ENCODE measurements at regions not wholly inside any gene's neighbourhood (a gene's known extent, or its start where the extent isn't known, plus 50 kb on each side); places are given as distances from the start of the nearest gene placed in this dataset.
A peak's percentile ranks its signal among the peaks of the same experiment; 100 is the strongest.

- peak overlapping the region; percentile 22 for H3K4me3 Mint-ChIP-seq (ENCODE audit: unreplicated experiment)
- no peak for DNase-seq (ENCODE audit: extremely low spot score, unreplicated experiment)
- peaks cover 44% of the 10 kb centered on the region for H3K4me1 Mint-ChIP-seq (ENCODE audit: unreplicated experiment)
- H3K36me3 Mint-ChIP-seq (ENCODE audit: unreplicated experiment) = no peaks in the 10 kb centered on the region
- no peaks in the 10 kb centered on the region for H3K27me3 Mint-ChIP-seq (ENCODE audit: unreplicated experiment)
- H3K9me3 Mint-ChIP-seq (ENCODE audit: unreplicated experiment) = no peaks in the 10 kb centered on the region
- TF ChIP-seq CTCF (IDR thresholded peaks at IDR 0.05) = no peak
- peak overlapping the region; percentile 88 for H3K27ac Mint-ChIP-seq (ENCODE audit: unreplicated experiment)
Measured at GRCh38 chr14:85471156-85471555, 58.8 kb upstream of the FLRT2 start.

GRCh38 chr14:85471744-85472143, 58.2 kb upstream of the FLRT2 start:
- no peak for TF ChIP-seq CTCF (IDR thresholded peaks at IDR 0.05)
- Mint-ChIP-seq H3K9me3 (ENCODE audit: unreplicated experiment) (no peaks in the 10 kb centered on the region), H3K27ac (ENCODE audit: unreplicated experiment) (peak overlapping the region; percentile 88), H3K4me3 (ENCODE audit: unreplicated experiment) (peak overlapping the region; percentile 28), H3K27me3 (ENCODE audit: unreplicated experiment) (no peaks in the 10 kb centered on the region), H3K4me1 (ENCODE audit: unreplicated experiment) (peaks cover 44% of the 10 kb centered on the region), H3K36me3 (ENCODE audit: unreplicated experiment) (no peaks in the 10 kb centered on the region)
- DNase-seq (ENCODE audit: extremely low spot score, unreplicated experiment) = no peak

- H3K36me3 Mint-ChIP-seq (ENCODE audit: unreplicated experiment) = no peaks in the 10 kb centered on the region
- DNase-seq (ENCODE audit: extremely low spot score, unreplicated experiment) = no peak
- no peak overlapping the region for H3K4me3 Mint-ChIP-seq (ENCODE audit: unreplicated experiment)
- no peak overlapping the region for H3K27ac Mint-ChIP-seq (ENCODE audit: unreplicated experiment)
- H3K4me1 Mint-ChIP-seq (ENCODE audit: unreplicated experiment) = peaks cover 38% of the 10 kb centered on the region
- no peaks in the 10 kb centered on the region for H3K27me3 Mint-ChIP-seq (ENCODE audit: unreplicated experiment)
- no peak for TF ChIP-seq CTCF (IDR thresholded peaks at IDR 0.05)
- no peaks in the 10 kb centered on the region for H3K9me3 Mint-ChIP-seq (ENCODE audit: unreplicated experiment)
Measured at GRCh38 chr14:85474431-85474830, 55.5 kb upstream of the FLRT2 start.

GRCh38 chr14:85475113-85475512, 54.8 kb upstream of the FLRT2 start:
- Mint-ChIP-seq H3K27me3 (ENCODE audit: unreplicated experiment) (no peaks in the 10 kb centered on the region), H3K36me3 (ENCODE audit: unreplicated experiment) (no peaks in the 10 kb centered on the region), H3K4me3 (ENCODE audit: unreplicated experiment) (no peak overlapping the region), H3K27ac (ENCODE audit: unreplicated experiment) (no peak overlapping the region), H3K9me3 (ENCODE audit: unreplicated experiment) (no peaks in the 10 kb centered on the region), H3K4me1 (ENCODE audit: unreplicated experiment) (peaks cover 38% of the 10 kb centered on the region)
- DNase-seq (ENCODE audit: extremely low spot score, unreplicated experiment) = no peak
- TF ChIP-seq CTCF (IDR thresholded peaks at IDR 0.05) = no peak

GRCh38 chr14:85479306-85479705, 50.6 kb upstream of the FLRT2 start:
- no peak overlapping the region for H3K27ac Mint-ChIP-seq (ENCODE audit: unreplicated experiment)
- H3K9me3 Mint-ChIP-seq (ENCODE audit: unreplicated experiment) = no peaks in the 10 kb centered on the region
- H3K4me3 Mint-ChIP-seq (ENCODE audit: unreplicated experiment) = no peak overlapping the region
- H3K4me1 Mint-ChIP-seq (ENCODE audit: unreplicated experiment) = peaks cover 12% of the 10 kb centered on the region
- no peak for DNase-seq (ENCODE audit: extremely low spot score, unreplicated experiment)
- no peak for TF ChIP-seq CTCF (IDR thresholded peaks at IDR 0.05)
- H3K27me3 Mint-ChIP-seq (ENCODE audit: unreplicated experiment) = no peaks in the 10 kb centered on the region
- H3K36me3 Mint-ChIP-seq (ENCODE audit: unreplicated experiment) = no peaks in the 10 kb centered on the region

All from osteocyte (in vitro differentiated cells).